HEK293T (cell line): ENCODE measurements at regions not wholly inside any gene's neighbourhood (a gene's known extent, or its start where the extent isn't known, plus 50 kb on each side); places are given as distances from the start of the nearest gene placed in this dataset.

ENCODE experiments used
- BHLHE40 ChIP-seq: fragments of 450-650 bp; IDR thresholded peaks from 2 replicates; pipeline ENCODE4 v1.6.1; 2016; ENCODE audit warnings: mild to moderate bottlenecking, moderate library complexity, borderline replicate concordance
- FOXK2 ChIP-seq: fragments of 450-650 bp; IDR thresholded peaks from 2 replicates; pipeline ENCODE4 v1.6.1; 2016; ENCODE audit warnings: mild to moderate bottlenecking
- FOXM1 ChIP-seq: fragments of 450-650 bp; IDR thresholded peaks from 2 replicates; pipeline ENCODE4 v1.6.1; 2017; ENCODE audit warnings: mild to moderate bottlenecking, borderline replicate concordance
- SP1 ChIP-seq: fragments of 450-650 bp; IDR thresholded peaks from 2 replicates; pipeline ENCODE4 v1.6.1; 2017
- SUZ12 ChIP-seq: fragments of 450-650 bp; IDR thresholded peaks from 2 replicates; pipeline ENCODE4 v1.6.1; 2016; ENCODE audit warnings: mild to moderate bottlenecking

DNA sequence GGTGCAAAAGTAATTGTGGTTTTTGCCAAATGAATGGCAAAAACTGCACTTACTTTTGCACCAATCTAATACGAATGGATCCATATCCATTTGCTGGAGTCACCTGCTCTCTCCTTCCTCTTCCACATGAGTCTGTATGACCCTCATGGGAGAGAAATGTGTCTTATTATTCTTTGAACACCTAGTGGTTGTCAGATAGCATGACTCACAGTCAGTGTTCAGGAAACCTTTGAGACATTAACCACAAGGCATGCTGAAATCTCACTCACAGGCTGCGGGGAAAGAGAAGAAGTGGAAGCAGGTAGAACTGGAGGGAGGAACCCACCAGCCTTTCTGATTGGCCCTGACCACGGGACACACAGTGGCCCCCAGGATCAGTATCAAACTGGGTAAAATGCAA is 222.8 kb upstream of the KLF4 start:
- no peak for TF ChIP-seq SP1
- no peak for TF ChIP-seq FOXK2
- TF ChIP-seq BHLHE40, result no peak
- TF ChIP-seq FOXM1, result no peak
- TF ChIP-seq SUZ12, result no peak
